Gastroesophageal sphincter (tissue), 4 donors: ENCODE measurements at regions not wholly inside any gene's neighbourhood (a gene's known extent, or its start where the extent isn't known, plus 50 kb on each side); places are given as distances from the start of the nearest gene placed in this dataset.

Source experiments
- ATAC-seq: fragments of 150-250 bp; one replicate; pipeline ENCODE4 v1.9.1; 2016; ENCODE audit warnings: mild to moderate bottlenecking, moderate library complexity
- H3K27ac ChIP-seq, 4 donors: fragments of 200-600 bp; sonication (generic) in 3 of 4; 1 replicate in 3 of 4; 2 replicates in 1 of 4; pipeline ENCODE4 v1.5.1; 2016 to 2019
- H3K27me3 ChIP-seq: fragments of 200-600 bp; sonication (generic); one replicate; pipeline ENCODE4 v1.5.1; 2019
- H3K36me3 ChIP-seq, 2 donors: fragments of 200-600 bp; sonication (generic); one replicate each; pipeline ENCODE4 v1.5.1; 2019; ENCODE audit warnings: control low read depth in 1 of 2
- H3K4me1 ChIP-seq, 3 donors: fragments of 200-600 bp; sonication (generic); 1 replicate in 2 of 3; 2 replicates in 1 of 3; pipeline ENCODE4 v1.5.1; 2016 to 2019; ENCODE audit warnings: control low read depth in 2 of 3
- H3K4me3 ChIP-seq, 2 donors: fragments of 200-600 bp; sonication (generic); one replicate each; pipeline ENCODE4 v1.5.1; 2019; ENCODE audit warnings: mild to moderate bottlenecking in 1 of 2, moderate library complexity in 1 of 2
- H3K9me3 ChIP-seq, 3 donors: fragments of 200-600 bp; sonication (generic); one replicate each; pipeline ENCODE4 v1.5.1; 2017 to 2019; ENCODE audit warnings: control low read depth in 2 of 3
- EP300 ChIP-seq: sonication (generic); formaldehyde crosslinking; IDR thresholded peaks from one replicate; pipeline ENCODE4 v1.6.1; 2017; ENCODE audit warnings: antibody characterized with exemption, mild to moderate bottlenecking
- POLR2A ChIP-seq, 2 donors: fragments of 450-650 bp; IDR thresholded peaks; one replicate each; pipeline ENCODE4 v1.6.1; 2017; ENCODE audit warnings: antibody characterized with exemption in 2 of 2, mild to moderate bottlenecking in 2 of 2, moderate library complexity in 1 of 2
- POLR2AphosphoS5 ChIP-seq: sonication (generic); formaldehyde crosslinking; IDR thresholded peaks from one replicate; pipeline ENCODE4 v1.6.1; 2017; ENCODE audit warnings: antibody characterized with exemption
- WGBS, 2 donors: methylation state at CpG; one replicate each; pipeline ENCODE4 v1.1.5; 2018; ENCODE audit warnings: low coverage in 1 of 2; 5-methylcytosine and 5-hydroxymethylcytosine counted together
- TF ChIP-seq, protein P1 (sequence below), 4 experiments: fragments of 200-600 bp in 2 of 4; fragments of 450-650 bp in 2 of 4; sonication (generic) in 1 of 4; IDR thresholded peaks; one replicate each; pipeline ENCODE4 v1.5.1; 2017 to 2019; ENCODE audit warnings: antibody characterized with exemption in 4 of 4, mild to moderate bottlenecking in 2 of 4, moderate library complexity in 2 of 4

DNA sequence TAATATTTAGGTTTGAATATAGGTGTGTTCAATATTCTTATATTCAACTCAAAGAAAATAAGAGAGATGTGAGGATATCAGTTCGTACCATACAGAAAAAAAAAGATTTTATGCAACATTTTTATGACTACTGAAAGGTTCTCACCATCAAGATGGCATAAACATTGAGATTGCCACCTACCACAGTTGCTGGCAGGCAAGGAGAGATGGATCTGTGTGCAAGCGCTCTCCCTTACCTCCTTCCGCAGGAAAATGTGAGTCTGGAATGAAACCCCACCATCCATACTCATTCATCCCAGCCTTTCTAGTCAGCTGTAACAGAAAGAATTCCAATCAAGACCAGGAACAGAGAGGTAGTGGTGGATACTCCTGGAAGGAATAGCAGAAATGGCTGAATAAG is 376.9 kb downstream of the PPP3CA start:
- H3K4me3 ChIP-seq: no peak overlapping the region
- no peaks in the 10 kb centered on the region for H3K9me3 ChIP-seq
- H3K27me3 ChIP-seq: no peaks in the 10 kb centered on the region
- 98 to 100% methylated on average over 2 to 3 of the region's 3 CpGs for WGBS, 2 donors
- H3K27ac ChIP-seq: no peak overlapping the region
- H3K36me3 ChIP-seq: no peaks in the 10 kb centered on the region
- no peaks in the 10 kb centered on the region for H3K4me1 ChIP-seq
- ATAC-seq: no peak
- TF ChIP-seq, protein P1, sequence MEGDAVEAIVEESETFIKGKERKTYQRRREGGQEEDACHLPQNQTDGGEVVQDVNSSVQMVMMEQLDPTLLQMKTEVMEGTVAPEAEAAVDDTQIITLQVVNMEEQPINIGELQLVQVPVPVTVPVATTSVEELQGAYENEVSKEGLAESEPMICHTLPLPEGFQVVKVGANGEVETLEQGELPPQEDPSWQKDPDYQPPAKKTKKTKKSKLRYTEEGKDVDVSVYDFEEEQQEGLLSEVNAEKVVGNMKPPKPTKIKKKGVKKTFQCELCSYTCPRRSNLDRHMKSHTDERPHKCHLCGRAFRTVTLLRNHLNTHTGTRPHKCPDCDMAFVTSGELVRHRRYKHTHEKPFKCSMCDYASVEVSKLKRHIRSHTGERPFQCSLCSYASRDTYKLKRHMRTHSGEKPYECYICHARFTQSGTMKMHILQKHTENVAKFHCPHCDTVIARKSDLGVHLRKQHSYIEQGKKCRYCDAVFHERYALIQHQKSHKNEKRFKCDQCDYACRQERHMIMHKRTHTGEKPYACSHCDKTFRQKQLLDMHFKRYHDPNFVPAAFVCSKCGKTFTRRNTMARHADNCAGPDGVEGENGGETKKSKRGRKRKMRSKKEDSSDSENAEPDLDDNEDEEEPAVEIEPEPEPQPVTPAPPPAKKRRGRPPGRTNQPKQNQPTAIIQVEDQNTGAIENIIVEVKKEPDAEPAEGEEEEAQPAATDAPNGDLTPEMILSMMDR (IDR thresholded peaks at IDR 0.05): no peak
- TF ChIP-seq POLR2A (IDR thresholded peaks at IDR 0.05): no peak
- TF ChIP-seq EP300: no peak
- TF ChIP-seq POLR2AphosphoS5: no peak

DNA sequence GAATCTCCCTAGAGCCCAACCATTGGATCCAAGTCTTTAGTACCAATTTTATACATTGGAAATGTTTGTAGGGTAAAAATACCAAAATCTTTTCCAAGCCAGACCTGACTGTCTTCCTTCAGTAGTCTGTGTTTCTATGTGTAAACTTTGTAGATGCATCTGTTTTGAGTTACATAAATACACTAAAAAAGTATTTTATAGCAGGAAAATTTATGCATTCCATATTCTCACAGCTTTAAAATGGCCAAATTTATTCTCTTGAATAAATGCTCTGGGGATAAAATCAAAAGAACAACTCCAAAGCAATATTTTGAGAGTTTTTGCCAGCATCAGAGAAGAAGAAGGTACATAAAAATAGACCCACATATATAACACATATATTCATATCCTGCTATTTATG is 377.4 kb downstream of the PPP3CA start:
- no peaks in the 10 kb centered on the region for H3K9me3 ChIP-seq
- H3K4me3 ChIP-seq: no peak overlapping the region
- H3K4me1 ChIP-seq: no peaks in the 10 kb centered on the region
- ATAC-seq: no peak
- H3K27me3 ChIP-seq: no peaks in the 10 kb centered on the region
- no peak for TF ChIP-seq POLR2AphosphoS5
- TF ChIP-seq, protein P1 (IDR thresholded peaks at IDR 0.05): no peak
- TF ChIP-seq EP300: no peak
- no peak for TF ChIP-seq POLR2A (IDR thresholded peaks at IDR 0.05)
- H3K36me3 ChIP-seq: no peaks in the 10 kb centered on the region
- H3K27ac ChIP-seq: no peak overlapping the region

DNA sequence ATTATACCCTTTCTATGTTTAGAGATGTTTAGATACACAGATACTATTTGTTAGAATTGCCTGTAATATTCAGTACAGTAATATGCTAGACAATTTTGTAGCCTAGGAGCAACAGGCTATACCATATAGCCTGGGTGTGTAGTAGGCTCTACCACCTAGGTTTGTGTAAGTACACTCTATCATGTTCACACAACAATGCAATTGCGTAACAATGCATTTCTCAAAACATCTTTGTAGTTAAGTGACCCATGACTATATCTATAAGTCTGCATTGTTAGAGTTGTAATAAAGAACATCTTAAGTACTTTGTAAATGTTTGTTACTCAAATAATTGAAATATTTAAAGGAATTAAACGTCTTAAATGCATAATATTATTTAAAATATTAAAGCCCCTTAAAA is 379.3 kb downstream of the PPP3CA start:
- H3K4me3 ChIP-seq: no peak overlapping the region
- no peak overlapping the region for H3K27ac ChIP-seq
- H3K4me1 ChIP-seq: no peaks in the 10 kb centered on the region
- H3K9me3 ChIP-seq: no peaks in the 10 kb centered on the region
- no peaks in the 10 kb centered on the region for H3K27me3 ChIP-seq
- 83% methylated on average over 2 of the region's 2 CpGs for WGBS, 2 donors
- no peak for TF ChIP-seq POLR2A (IDR thresholded peaks at IDR 0.05)
- no peak for TF ChIP-seq EP300
- TF ChIP-seq POLR2AphosphoS5: no peak
- TF ChIP-seq, protein P1 (IDR thresholded peaks at IDR 0.05): no peak
- H3K36me3 ChIP-seq: no peaks in the 10 kb centered on the region
- no peak for ATAC-seq

GRCh38 chr4:100963627-100964026 is 383.7 kb downstream of the PPP3CA start:
- no peak for ATAC-seq
- no peaks in the 10 kb centered on the region for H3K9me3 ChIP-seq
- no peaks in the 10 kb centered on the region for H3K36me3 ChIP-seq
- WGBS, 2 donors: 64 to 100% methylated on average over 1 of the region's 1 CpG
- no peak overlapping the region for H3K4me3 ChIP-seq
- H3K4me1 ChIP-seq: no peaks in the 10 kb centered on the region
- no peak overlapping the region for H3K27ac ChIP-seq
- TF ChIP-seq, protein P1 (IDR thresholded peaks at IDR 0.05): no peak
- TF ChIP-seq EP300 (no peak), POLR2AphosphoS5 (no peak), POLR2A (IDR thresholded peaks at IDR 0.05) (no peak)
- H3K27me3 ChIP-seq: no peaks in the 10 kb centered on the region

GRCh38 chr4:100962698-100963097 is 384.6 kb downstream of the PPP3CA start:
- no peak for ATAC-seq
- Histone ChIP-seq H3K4me3 (no peak overlapping the region), H3K27ac (no peak overlapping the region), H3K36me3 (no peaks in the 10 kb centered on the region), H3K27me3 (no peaks in the 10 kb centered on the region), H3K4me1 (no peaks in the 10 kb centered on the region), H3K9me3 (no peaks in the 10 kb centered on the region)
- TF ChIP-seq POLR2A (IDR thresholded peaks at IDR 0.05): no peak
- TF ChIP-seq EP300: no peak
- TF ChIP-seq POLR2AphosphoS5: no peak
- TF ChIP-seq, protein P1 (IDR thresholded peaks at IDR 0.05): no peak
